ENCODE measurements at regions not wholly inside any gene's neighbourhood (a gene's known extent, or its start where the extent isn't known, plus 50 kb on each side); places are given as distances from the start of the nearest gene placed in this dataset.

- no peak for DNase-seq (ENCODE audit: low read depth)
- H3K4me3 ChIP-seq (ENCODE audit: low read depth, low read length) = no peak overlapping the region
- no peak for TF ChIP-seq CTCF (IDR thresholded peaks at IDR 0.05; ENCODE audit: control insufficient read depth, extremely low read depth, insufficient read depth)
Measured at GRCh38 chr15:70292076-70292760, 194.5 kb upstream of the TLE3 start.

- DNase-seq (ENCODE audit: low read depth) = no peak
- no peak overlapping the region for H3K4me3 ChIP-seq (ENCODE audit: low read depth, low read length)
- no peak for TF ChIP-seq CTCF (IDR thresholded peaks at IDR 0.05; ENCODE audit: control insufficient read depth, extremely low read depth, insufficient read depth)
Measured at GRCh38 chr15:70291305-70292075, 193.8 kb upstream of the TLE3 start.

- H3K4me3 ChIP-seq (ENCODE audit: low read depth, low read length) = no peak overlapping the region
- no peak for TF ChIP-seq CTCF (IDR thresholded peaks at IDR 0.05; ENCODE audit: control insufficient read depth, extremely low read depth, insufficient read depth)
- no peak for DNase-seq (ENCODE audit: low read depth)
Measured at GRCh38 chr15:70290708-70291107, 193.0 kb upstream of the TLE3 start.

GRCh38 chr15:70289191-70289955 lies 191.7 kb upstream of the TLE3 start:
- H3K4me3 ChIP-seq (ENCODE audit: low read depth, low read length) = no peak overlapping the region
- no peak for TF ChIP-seq CTCF (IDR thresholded peaks at IDR 0.05; ENCODE audit: control insufficient read depth, extremely low read depth, insufficient read depth)
- DNase-seq (ENCODE audit: low read depth) = peak; percentile 67

- DNase-seq (ENCODE audit: low read depth) = no peak
- no peak overlapping the region for H3K4me3 ChIP-seq (ENCODE audit: low read depth, low read length)
- no peak for TF ChIP-seq CTCF (IDR thresholded peaks at IDR 0.05; ENCODE audit: control insufficient read depth, extremely low read depth, insufficient read depth)
Measured at GRCh38 chr15:70286113-70286806, 188.5 kb upstream of the TLE3 start.

- no peak for TF ChIP-seq CTCF (IDR thresholded peaks at IDR 0.05; ENCODE audit: control insufficient read depth, extremely low read depth, insufficient read depth)
- H3K4me3 ChIP-seq (ENCODE audit: low read depth, low read length) = no peak overlapping the region
- DNase-seq (ENCODE audit: low read depth) = peak; percentile 94
Measured at GRCh38 chr15:70284438-70285214, 186.9 kb upstream of the TLE3 start.
